ENCODE measurements at regions not wholly inside any gene's neighbourhood (a gene's known extent, or its start where the extent isn't known, plus 50 kb on each side); places are given as distances from the start of the nearest gene placed in this dataset.

- TF ChIP-seq CTCF (IDR thresholded peaks at IDR 0.05): no peak
- no peak overlapping the region for H3K4me3 ChIP-seq
- no peak overlapping the region for H3K27ac ChIP-seq
- peaks cover 0 to 53% of the 10 kb centered on the region in 2 donors for H3K27me3 ChIP-seq
- H3K9me3 ChIP-seq: no peaks in the 10 kb centered on the region
- no peaks in the 10 kb centered on the region for H3K36me3 ChIP-seq
- DNase-seq: peak in 1 of 2 donors; percentile 50
- no peaks in the 10 kb centered on the region for H3K4me1 ChIP-seq
- intact Hi-C loops (cut with DNase I; ENCODE audit: low total_unique reads): no loop called here
Measured at GRCh38 chr10:131812736-131813604, 87.8 kb upstream of the PPP2R2D start.

- Histone ChIP-seq H3K27me3 (peaks cover 0 to 60% of the 10 kb centered on the region in 2 donors), H3K4me1 (no peaks in the 10 kb centered on the region), H3K4me3 (no peak overlapping the region), H3K9me3 (no peaks in the 10 kb centered on the region), H3K27ac (no peak overlapping the region), H3K36me3 (no peaks in the 10 kb centered on the region)
- intact Hi-C loops (cut with DNase I; ENCODE audit: low total_unique reads): no loop called here
- DNase-seq: peak in 1 of 2 donors; percentile 53
- TF ChIP-seq CTCF (IDR thresholded peaks at IDR 0.05): no peak
Measured at GRCh38 chr10:131814567-131815265, 86.1 kb upstream of the PPP2R2D start.

- H3K4me3 ChIP-seq: no peak overlapping the region
- intact Hi-C loops (cut with DNase I; ENCODE audit: low total_unique reads): no loop called here
- DNase-seq: peak in 1 of 2 donors; percentile 34
- H3K36me3 ChIP-seq: no peaks in the 10 kb centered on the region
- peaks cover 0 to 55% of the 10 kb centered on the region in 2 donors for H3K27me3 ChIP-seq
- H3K4me1 ChIP-seq: no peaks in the 10 kb centered on the region
- no peak for TF ChIP-seq CTCF (IDR thresholded peaks at IDR 0.05)
- H3K27ac ChIP-seq: no peak overlapping the region
- no peaks in the 10 kb centered on the region for H3K9me3 ChIP-seq
Measured at GRCh38 chr10:131815266-131816156, 85.3 kb upstream of the PPP2R2D start.

GRCh38 chr10:131816157-131816775 is 84.5 kb upstream of the PPP2R2D start:
- H3K27ac ChIP-seq: no peak overlapping the region
- H3K4me3 ChIP-seq: no peak overlapping the region
- H3K4me1 ChIP-seq: no peaks in the 10 kb centered on the region
- no peaks in the 10 kb centered on the region for H3K9me3 ChIP-seq
- TF ChIP-seq CTCF (IDR thresholded peaks at IDR 0.05): no peak
- H3K27me3 ChIP-seq: peaks cover 0 to 47% of the 10 kb centered on the region in 2 donors
- DNase-seq: peak in 1 of 2 donors; percentile 40
- intact Hi-C loops (cut with DNase I; ENCODE audit: low total_unique reads): no loop called here
- no peaks in the 10 kb centered on the region for H3K36me3 ChIP-seq

Measured in tibial artery (tissue), 4 donors.